ENCODE measurements at regions not wholly inside any gene's neighbourhood (a gene's known extent, or its start where the extent isn't known, plus 50 kb on each side); places are given as distances from the start of the nearest gene placed in this dataset.

- DNase-seq: no peak
Measured at GRCh38 chr9:18421391-18421790, 52.6 kb upstream of the ADAMTSL1 start.

DNA sequence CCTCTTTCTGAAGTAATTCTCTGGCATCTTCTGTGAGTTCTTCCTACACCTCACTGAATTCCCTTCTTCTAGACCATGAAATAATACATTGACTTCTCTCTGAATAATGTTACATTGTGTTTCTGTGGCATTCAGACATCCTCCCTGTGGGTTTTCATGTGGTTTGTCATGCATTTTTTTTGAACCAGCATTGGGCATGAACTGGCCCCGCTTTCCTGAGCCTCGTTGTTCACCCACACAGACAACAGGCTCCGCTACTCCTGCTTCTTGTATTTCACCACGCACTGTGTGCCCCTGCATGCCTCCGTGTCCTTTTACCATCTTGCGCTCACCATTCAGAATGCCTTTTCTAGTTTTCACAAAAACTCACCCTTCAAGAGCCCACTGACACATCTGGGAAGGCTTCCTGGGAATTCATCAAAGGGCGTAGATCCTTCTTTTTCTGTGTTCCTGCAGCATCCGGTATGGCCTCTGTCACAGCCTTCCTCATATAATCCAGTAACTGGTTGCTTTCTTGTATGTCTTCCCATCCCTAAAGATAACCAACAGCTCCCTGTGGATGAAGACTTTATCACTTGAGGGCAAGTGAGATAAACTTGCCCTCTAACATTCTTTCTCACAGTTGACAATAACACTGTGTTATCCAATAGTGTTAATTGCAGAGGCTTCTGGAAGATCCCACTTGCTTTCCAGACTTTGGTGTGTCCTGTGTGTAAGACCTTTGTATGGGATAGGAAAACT is 51.5 kb upstream of the ADAMTSL1 start:
- no peak for DNase-seq

GRCh38 chr9:18423791-18424531 is 50.0 kb upstream of the ADAMTSL1 start:
- no peak for DNase-seq

Measured in CD4-positive, alpha-beta T cell treated with Interferon gamma for 1 hour (primary cell).